T-helper 9 cell (primary cell): ENCODE measurements at regions not wholly inside any gene's neighbourhood (a gene's known extent, or its start where the extent isn't known, plus 50 kb on each side); places are given as distances from the start of the nearest gene placed in this dataset.
"Not testable (repeated sequence)": the region's sequence is repeated elsewhere in the genome, so short reads cannot be mapped to it uniquely, and the experiment has no call there.

Source experiments
- DNase-seq: peaks from one replicate; pipeline ENCODE4 v3.0.0-alpha.2; 2020

DNA sequence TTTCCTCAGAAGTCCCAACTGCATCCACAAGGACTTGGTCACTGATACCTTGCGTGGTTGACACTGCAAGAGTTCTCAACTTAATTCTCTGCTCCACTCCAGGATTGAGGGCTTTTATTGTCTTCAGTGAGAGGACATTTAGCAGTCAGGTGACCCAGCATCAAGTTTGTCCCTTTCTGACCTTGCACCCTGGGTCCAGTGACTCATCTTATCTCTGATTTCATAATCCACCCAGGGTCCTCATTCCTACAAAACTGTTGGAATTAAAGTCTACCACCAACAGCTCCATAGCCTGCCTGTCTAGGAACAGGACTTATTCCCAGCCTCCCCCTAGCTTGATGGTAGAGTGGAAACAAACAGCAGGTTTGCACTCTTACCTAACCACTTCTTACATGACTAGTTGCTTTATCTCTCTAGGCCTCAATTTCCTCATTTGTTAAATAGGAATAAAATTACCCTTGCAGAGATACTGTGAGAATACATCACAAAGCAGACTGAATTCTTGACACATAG lies 151.3 kb upstream of the LPP start:
- no peak for DNase-seq

DNA sequence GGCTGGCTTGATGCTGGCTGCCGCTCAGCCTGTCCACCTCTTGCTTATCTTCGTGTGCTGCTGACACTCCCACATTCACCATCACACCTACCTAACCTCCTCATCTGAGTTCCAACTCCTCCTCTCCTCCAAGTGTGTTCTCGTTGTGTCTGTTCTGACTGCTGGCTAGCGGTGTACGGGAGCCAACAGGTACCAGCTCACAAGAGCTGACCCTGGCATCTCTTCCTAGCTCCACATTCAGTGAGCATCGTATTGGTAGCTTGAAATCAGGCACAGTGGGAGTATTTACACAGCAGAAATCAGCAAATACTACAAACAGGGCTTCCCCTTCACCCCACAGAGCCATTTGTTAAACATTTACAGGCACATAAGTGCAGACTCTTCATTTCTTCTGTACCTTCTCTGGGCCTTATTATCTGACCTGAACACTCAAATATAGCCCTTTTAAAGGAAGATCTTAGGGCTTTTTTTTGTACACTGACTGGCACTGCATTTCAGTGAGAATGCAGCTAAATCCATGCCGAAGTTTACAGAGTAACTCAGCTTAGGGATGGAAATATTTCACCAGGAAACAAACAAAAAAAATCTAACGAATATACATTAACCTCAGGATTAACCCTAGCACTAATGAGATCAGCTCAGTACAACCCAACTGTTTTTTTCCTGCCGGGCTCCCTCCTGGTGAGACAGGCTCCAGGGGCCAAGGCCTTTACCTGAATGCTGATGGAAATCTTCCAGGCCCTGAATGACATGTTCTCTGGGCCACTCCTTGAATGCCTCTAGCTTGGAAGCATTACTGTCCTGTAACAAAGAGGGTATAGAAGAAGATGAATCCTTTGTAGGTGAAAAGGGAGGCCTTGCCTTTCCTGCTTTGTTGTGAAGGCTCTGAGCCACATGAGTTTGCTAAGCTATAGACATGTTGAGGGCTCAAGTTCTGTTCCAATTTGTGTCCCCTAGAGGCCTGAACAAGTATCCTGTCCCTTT lies 150.5 kb upstream of the LPP start:
- no peak for DNase-seq

DNA sequence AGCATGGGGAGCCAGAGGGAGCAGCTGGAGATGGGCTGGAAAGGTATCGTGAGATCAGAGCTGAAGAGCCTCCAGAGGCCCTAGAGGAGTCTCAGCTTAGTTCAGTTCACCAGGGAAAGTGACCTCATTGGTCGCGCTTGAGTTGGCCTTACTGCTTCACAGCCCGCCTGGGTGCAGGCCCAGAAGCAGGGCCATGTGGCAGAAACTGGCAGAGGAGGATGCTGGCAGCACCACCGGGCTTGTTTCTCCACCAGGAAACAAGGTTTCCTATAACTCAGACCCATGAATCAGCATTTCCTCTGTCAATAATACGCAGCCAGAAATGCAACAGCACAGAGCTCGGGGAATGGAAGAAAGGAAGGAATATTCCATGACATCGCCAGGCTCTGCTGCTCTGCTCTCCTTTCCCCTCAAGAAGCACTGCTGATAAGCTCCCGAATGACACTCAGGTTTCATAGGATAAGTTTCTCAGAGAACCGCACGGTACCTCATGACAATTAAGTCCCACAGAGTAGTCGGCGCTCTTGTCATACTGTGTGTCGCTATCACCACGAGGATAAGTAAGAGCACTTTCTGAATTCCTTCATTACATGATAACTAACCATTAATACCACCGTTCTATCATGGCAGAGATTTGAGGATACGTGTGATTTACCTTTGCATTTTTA lies 147.1 kb upstream of the LPP start:
- no peak for DNase-seq

DNA sequence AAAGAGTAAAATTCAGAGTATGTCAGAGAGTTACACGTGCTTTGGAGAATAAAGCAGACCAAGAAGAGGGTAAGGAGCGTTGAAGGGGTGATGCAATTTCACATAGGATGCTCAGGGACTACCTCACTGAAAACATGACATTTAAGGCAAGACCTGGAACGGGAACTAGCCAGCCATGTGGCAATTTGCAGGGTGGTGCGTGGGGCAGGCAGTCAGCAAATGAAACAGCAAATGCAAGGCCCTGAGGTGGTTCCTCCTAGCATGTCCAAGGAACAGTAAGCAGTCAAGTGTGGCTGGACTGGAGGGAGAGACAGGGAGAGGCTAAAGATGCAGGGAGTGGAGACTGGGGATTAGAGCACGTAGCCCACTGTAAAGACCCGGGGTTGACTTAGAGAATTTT lies 146.1 kb upstream of the LPP start:
- no peak for DNase-seq

DNA sequence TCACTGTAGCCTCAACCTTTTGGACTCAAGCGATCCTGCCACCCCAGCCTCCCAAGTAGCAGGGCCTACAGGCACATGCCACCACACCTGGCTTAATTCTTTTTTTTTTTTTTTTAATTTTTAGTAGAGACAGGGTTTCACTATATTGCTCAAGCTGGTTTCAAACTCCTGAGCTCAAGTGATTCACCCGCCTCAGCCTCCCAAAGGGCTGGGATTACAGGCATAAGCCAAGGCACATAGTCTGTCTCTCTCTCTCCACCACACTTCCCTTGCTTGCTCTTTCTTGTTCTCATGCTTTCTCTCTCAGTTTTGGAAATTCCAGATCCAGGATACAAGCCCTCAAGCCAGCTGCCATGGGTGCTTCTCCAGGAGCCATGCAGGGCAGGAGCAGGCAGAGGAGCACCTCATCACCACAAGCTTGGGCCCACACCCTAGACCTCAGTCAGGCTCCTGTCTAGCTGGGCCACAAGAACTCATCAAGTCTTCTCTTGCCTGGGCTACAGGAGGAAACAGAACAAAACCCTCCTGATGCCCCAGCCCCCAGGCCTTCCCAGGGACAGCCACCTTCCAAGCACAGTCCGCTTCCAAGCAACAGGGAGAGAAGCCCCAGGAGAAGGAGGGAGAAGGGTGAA lies 145.3 kb upstream of the LPP start:
- DNase-seq, result no peak

DNA sequence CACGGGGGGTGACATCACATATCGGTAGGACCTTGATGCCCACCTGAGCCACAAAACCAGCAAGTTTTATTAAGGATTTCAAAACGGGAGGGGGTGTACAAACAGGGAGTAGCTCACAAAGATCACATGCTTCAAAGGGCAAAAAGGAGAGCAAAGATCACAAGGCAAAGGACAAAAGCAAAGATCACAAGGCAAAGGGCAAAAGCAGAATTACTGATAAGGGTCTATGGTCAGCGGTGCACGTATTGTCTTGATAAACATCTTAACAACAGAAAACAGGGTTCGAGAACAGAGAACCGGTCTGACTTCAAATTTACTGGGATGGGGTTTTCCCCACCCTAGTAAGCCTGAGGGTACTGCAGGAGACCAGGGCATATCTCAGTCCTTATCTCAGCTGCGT lies 143.5 kb upstream of the LPP start:
- no peak for DNase-seq

DNA sequence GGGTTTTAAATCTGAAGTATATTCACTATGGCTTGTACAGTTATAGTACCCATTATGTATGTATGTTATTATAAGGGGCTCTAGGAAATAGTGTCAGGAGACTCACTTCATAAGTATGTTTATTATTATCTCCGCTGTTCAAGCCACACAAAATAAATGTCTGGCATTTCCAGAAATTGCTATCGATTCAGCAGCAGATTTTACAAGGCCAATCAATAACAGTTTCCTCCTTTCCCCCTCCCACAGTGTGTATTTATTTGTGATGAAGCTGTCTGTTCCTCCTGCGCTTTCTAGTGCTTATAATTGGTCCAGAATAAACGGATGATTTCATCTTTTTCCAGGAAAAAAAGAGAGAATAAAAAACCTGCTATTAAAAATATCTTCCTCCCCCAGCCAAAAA lies 134.2 kb upstream of the LPP start:
- no peak for DNase-seq

DNA sequence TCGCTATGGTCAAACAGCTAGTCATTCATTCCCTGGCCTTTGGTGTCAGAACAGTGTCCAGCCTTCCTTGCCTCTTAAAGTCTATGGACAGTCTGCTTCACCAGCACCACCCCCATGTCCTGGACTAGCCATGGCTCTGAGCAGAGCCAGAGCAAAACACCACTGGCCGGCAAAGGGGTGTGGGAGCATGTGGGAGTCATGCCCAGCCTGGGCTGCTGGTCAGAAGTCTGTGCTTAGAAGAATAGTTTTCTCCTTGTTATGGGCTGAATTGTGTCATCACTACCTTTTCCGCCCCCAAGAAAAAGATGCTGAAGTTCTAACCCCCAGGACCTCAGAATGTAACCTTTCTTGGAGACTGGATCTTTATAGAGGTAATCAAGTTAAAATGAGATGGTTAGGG lies 132.9 kb upstream of the LPP start:
- no peak for DNase-seq

DNA sequence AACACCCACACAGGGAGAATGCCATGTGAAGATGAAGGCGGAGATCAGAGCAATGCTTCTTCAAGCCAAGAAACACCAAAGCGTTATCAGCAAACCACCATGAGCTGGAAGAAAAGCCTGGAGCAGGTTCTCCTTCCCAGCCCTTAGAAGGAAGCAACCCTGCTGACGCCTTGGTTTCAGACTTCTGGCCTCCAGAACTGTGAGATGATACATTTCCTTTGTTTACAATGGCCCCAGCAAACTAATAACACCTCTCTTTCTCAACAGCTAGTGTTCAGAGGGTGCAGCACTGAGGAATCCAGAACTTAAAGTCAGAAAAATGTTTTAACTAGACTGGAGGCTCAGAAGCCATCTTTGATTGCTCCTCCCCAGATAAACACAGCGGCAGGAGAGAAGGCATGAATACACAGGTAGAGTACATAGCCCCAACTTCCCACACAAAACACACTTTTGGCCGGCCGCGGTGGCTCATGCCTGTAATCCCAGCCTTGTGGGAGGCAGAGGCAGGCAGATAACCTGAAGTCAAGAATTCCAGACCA lies 132.4 kb upstream of the LPP start:
- no peak for DNase-seq

DNA sequence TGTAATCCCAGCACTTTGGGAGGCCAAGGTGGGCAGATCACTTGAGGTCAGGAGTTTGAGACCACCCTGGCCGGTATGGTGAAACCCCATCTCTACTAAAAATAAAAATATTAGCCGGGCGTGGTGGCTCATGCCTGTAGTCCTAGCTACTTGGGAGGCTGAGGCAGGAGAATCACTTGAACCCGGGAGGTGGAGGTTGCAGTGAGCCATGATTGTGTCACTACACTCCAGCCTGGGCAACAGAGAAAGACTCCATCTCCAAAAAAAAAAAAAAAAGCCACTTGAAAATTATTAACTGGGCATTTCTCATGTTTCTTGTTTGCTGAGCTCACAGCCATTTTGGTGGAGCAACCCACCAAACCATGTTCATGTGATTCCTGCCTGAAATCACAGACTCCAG lies 131.1 kb upstream of the LPP start:
- DNase-seq, result not testable (repeated sequence)

DNA sequence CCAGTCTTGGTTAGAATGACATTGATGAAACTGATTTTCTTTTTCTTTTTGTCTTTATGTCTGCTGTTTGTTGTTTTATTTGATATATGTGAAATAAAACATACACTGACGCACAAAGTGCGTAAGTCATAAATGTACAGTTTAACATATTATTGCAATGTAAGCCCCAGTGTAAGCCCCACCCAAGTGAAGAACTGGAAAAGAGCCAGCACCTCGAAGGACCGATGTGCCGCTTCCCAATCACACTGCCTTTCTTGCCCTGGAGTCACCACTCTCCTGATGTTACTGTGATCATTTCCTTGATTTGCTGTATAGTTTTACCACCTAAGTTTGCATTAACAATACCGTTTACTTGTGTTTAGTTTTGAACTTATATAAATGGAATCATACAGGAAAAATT lies 128.4 kb upstream of the LPP start:
- DNase-seq, result no peak

DNA sequence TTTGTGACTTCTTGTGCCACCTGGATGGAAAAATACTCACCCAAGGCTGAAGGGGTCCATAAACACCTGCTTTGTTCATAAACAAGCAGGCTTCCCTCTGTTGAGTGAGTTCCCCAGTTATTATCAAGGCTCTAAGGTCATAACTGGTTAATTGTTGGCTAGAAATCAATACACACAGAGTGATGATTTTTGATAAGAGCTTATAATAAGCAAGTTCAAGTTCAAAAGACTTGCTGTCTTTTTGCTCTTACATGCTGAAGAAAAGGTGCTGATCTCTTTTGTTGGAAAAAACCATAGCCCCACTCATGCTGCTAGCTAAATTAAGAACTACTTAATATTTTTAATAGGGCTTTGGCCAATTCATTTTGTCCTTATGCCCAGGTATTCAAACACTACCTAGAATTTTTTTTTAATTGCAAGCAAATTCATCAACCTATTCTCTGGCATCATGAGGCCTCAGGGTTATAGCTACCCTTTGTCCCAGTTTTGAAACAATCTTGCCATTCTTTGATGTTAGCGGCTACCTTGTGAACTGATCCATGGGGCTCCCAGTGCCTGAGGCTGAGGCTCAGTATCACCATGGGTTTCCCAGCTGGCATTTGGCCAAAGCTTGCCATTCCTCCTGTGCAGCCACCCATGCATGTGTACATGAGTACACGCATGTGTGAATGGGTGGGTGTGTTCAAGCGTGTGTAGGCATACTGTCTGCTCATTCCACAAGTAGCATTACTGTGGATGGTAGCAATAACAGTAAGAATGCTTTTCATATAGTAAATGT lies 127.6 kb upstream of the LPP start:
- DNase-seq, result no peak

DNA sequence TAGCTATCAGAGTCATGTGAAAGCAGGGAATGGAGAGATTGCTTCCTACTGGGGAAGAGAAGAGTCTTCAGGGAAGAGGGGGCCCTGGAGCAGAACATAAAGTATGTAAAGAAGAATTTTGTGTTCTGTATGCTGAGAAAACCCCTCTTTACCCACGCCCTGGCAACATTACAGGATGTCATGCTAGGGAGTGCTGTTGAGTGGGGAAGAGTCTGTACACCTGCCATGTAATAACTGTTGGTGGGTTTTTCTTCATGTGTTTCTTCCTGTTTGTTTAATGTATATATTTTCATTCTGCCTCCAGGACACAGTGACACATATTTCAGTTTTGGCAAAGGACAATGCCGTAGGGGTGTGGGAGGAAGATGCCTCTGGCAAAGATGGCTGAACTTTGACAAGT lies 122.8 kb upstream of the LPP start:
- DNase-seq, result no peak

DNA sequence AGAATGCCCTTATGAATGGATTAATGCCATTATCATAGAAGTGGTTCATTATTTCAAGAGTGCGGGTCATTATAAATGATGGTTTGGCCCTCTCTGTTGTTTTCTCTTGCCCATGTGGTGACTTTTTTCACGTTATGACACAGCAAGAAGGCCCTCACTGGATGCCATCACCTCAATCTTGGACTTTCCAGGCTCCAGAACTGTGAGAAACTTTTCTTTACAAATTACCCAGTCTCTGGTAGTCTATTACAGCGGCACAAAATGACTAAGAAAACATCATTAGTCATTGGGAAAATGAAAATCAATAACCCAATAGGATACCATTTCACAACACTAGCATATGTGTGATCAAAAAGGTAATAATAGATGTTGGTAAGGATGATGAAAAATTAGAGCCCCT lies 119.0 kb upstream of the LPP start:
- no peak for DNase-seq

DNA sequence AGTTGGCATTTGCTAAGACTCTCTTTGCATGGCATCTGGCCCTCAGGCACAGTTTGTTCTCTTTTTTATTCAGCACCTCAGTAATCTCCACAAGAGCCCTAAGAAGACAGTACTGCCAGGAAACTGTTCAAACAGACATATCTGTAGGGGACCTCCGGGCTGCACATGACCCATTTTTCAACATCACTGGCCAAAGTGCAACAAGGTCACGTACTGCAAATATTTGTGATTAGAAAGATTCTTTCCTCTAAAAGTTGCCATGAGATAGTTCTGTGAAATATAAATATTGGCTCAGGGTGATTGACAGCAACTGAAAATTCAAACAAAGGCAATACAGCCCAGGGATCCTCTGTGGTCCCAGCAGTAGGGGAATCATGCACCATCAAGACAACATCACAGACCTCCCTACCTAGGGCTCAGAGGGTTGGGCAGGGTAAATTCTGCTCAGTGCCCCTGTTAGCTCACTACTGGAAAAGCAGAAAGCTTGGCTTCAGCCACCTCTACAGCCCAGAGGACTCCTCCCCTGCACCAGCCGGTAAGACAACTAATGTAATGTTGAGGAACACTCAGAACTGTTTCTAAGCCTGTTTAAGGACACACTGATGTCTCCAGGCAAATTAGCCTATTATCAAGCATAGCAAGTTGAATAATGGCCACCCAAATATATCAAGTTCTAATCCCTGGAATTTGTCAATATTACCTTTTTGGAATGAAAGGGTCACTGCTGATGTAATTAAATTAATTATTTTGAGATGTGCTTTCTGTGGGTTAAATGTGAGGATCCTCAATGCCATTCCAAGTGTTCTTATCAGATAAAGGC lies 117.4 kb upstream of the LPP start:
- no peak for DNase-seq

DNA sequence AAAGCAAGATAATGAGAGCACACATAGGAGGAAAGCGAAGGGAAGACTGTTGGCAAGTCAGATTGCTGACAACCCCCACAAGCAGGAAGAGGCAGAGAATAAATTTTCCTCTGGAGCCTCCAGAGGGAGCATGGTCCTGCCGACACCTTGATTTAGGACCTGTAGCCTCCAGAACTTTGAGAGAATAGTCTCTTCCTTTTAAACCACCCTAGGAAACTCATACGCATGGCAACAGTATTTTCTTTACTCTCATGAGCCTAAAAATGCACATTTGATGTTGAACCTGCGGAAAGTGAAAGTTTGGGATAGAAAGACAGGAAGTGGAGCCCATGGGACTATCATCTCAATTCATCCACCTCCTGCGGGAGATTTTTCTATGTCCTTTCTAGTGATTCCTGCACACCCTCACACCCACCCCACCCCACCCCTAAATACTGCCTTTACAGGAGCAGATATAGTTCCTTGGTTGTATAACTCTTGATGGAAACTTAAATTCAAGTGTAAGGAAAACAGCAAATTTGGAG lies 116.7 kb upstream of the LPP start:
- no peak for DNase-seq

DNA sequence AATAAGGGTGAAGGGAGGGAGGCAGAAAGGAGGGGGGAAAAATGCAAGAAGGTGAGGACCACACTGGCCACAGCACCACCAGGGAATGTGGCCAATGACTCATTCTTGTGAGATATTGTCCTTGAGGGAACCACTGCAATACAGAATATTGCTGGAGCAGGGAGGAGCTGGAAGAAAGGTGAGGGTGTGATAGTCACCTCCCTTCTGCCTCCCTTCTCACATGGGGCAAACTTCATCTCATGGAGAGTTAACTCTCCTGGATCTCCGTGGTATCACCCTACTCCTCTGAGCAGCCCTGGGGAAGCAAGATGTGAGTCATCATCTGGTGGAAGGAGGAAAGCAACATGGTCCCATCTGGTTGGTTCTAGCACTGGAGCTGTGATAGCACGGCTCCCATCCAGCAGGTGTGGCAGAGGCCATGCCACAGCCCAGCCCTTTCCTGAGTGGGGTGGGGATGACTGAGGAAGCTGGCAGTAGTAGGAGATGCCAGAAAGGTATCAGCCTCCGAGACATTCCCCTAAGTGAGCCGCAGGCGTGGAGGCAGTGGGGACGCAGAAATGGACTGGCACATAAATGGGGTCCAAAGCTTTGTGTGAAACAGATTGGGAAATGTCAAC lies 115.9 kb upstream of the LPP start:
- DNase-seq, result no peak

DNA sequence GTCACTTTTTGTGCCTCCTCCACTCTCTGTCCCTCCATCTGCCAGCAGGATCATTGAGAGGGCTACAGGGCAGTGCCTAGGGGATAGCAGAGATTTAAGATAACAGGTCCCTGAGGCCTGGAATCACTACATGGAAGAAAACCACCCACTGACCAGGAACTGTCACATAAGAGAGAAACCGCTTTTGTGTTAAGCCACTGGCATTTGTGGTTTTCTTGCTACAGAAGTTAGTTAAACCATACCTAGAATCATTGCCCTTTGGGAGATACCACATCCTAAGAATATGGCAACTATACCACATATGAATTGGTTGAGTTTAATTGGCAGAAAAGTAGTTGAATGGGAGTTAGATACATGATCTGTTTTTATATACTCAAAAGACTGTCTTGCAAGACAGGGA lies 112.8 kb upstream of the LPP start:
- no peak for DNase-seq

DNA sequence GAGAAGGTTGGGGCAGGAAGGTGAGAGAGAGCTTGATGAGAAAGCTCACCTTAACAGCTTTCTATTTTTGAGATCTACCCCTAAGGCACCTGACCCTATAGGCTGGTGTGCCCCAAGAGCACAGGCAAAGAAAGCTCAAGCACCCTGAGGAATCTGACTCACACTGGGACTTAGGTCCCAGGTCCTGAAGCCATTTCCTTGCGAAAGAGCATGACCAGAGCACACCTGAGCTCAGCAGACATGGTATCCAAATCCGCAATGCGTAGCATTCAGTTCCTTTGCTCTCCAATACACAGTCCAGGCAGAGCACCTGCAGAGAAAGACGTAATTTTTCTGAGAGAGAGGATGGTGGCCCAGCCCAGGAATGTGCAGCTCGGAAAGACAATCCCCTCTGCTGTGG lies 112.1 kb upstream of the LPP start:
- DNase-seq, result no peak

DNA sequence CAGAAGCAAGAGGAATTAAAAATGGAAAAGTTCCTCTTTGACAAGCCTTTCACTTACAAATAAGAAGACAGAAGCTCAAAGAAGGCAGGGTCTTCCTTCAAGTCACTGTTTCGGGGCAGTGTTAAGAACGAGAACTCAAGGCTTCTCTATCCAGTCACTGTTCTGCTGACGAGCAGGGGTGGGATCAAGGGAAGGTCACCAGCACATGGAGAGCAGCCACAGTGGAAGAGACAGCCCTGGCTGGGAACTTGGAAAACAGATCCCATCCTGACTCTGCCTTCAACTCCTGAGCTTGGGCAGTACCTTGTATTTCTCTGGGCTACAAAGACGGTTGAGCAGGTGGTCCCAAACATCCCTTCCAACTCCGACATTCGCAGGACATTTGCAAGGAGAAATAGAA lies 111.5 kb upstream of the LPP start:
- DNase-seq, result no peak

DNA sequence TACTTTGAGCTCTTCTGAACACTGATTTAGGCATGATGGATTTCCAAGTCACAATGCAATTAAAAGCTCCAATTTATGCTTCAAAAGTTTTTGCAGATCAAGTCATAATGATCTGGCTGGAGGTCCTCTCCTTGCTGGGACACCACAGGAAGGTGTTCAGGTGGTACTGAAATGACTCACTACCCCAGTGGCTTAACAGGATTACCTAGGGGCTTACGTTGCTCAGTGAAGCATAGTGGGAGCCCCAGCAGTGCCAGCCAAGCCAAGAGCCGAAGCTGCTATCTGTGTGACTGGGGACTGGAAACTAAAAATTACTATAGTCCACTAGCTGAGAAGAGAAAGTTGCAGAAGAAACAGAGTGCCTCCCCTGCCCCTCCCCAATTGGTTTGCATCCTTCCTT lies 110.1 kb upstream of the LPP start:
- no peak for DNase-seq
